ENCODE measurements at regions not wholly inside any gene's neighbourhood (a gene's known extent, or its start where the extent isn't known, plus 50 kb on each side); places are given as distances from the start of the nearest gene placed in this dataset.

- in situ Hi-C loops (cut with MboI; ENCODE audit: low sequenced_read_pairs, unreplicated experiment): no loop called here
- no peak for TF ChIP-seq CTCF (IDR thresholded peaks at IDR 0.05; ENCODE audit: borderline replicate concordance, control extremely low read depth, extremely low read depth, insufficient read depth, missing control alignments)
- DNase-seq (ENCODE audit: low spot score): no peak
Observed at GRCh38 chr3:182305881-182306665, 487.2 kb upstream of the ATP11B start.

- DNase-seq (ENCODE audit: low spot score): no peak
- in situ Hi-C loops (cut with MboI; ENCODE audit: low sequenced_read_pairs, unreplicated experiment): no loop called here
- no peak for TF ChIP-seq CTCF (IDR thresholded peaks at IDR 0.05; ENCODE audit: borderline replicate concordance, control extremely low read depth, extremely low read depth, insufficient read depth, missing control alignments)
Observed at GRCh38 chr3:182308328-182308727, 485.0 kb upstream of the ATP11B start.

GRCh38 chr3:182309120-182309519 is 484.2 kb upstream of the ATP11B start:
- TF ChIP-seq CTCF (IDR thresholded peaks at IDR 0.05; ENCODE audit: borderline replicate concordance, control extremely low read depth, extremely low read depth, insufficient read depth, missing control alignments): no peak
- in situ Hi-C loops (cut with MboI; ENCODE audit: low sequenced_read_pairs, unreplicated experiment): no loop called here
- no peak for DNase-seq (ENCODE audit: low spot score)

GRCh38 chr3:182315313-182315712 is 478.0 kb upstream of the ATP11B start:
- in situ Hi-C loops (cut with MboI; ENCODE audit: low sequenced_read_pairs, unreplicated experiment): no loop called here
- no peak for TF ChIP-seq CTCF (IDR thresholded peaks at IDR 0.05; ENCODE audit: borderline replicate concordance, control extremely low read depth, extremely low read depth, insufficient read depth, missing control alignments)
- DNase-seq (ENCODE audit: low spot score): no peak

GRCh38 chr3:182323126-182323700 is 470.1 kb upstream of the ATP11B start:
- in situ Hi-C loops (cut with MboI; ENCODE audit: low sequenced_read_pairs, unreplicated experiment): no loop called here
- no peak for TF ChIP-seq CTCF (IDR thresholded peaks at IDR 0.05; ENCODE audit: borderline replicate concordance, control extremely low read depth, extremely low read depth, insufficient read depth, missing control alignments)
- DNase-seq (ENCODE audit: low spot score): no peak

- in situ Hi-C loops (cut with MboI; ENCODE audit: low sequenced_read_pairs, unreplicated experiment): no loop called here
- TF ChIP-seq CTCF (IDR thresholded peaks at IDR 0.05; ENCODE audit: borderline replicate concordance, control extremely low read depth, extremely low read depth, insufficient read depth, missing control alignments): no peak
- no peak for DNase-seq (ENCODE audit: low spot score)
Observed at GRCh38 chr3:182323898-182324297, 469.4 kb upstream of the ATP11B start.
